ENCODE measurements at regions not wholly inside any gene's neighbourhood (a gene's known extent, or its start where the extent isn't known, plus 50 kb on each side); places are given as distances from the start of the nearest gene placed in this dataset.

DNA sequence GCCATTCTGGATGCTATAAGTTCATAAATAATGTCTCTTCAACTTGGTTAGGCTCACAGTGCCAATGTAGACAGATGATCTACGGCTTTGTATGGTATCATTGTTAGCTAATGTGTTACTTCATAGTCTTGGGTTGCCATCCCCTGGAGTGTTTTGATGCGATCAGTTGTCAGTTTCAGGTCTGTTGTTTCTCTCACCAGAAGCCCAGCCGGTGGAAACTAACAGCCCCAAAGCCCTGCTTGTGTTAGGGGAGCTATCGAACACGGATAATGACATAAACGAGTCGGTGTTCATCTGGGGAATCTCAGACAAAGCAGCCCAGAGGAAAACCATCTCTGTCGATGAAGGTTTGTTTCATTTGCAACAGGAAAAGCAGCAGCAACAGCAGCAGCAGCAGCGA, 107.4 kb upstream of the ANKFN1 start:
- in situ Hi-C loops (cut with MboI; ENCODE audit: low sequenced_read_pairs) = no loop called here
- H3K27me3 ChIP-seq (ENCODE audit: low read depth) = no peaks in the 10 kb centered on the region
- DNase-seq (ENCODE audit: low spot score in 2 of 2) = no peak
- no peak overlapping the region for H3K4me3 ChIP-seq
- no peaks in the 10 kb centered on the region for H3K36me3 ChIP-seq (replicated peaks)
- no peaks in the 10 kb centered on the region for H3K4me1 ChIP-seq
- H3K9me3 ChIP-seq = no peaks in the 10 kb centered on the region

- in situ Hi-C loops (cut with MboI; ENCODE audit: low sequenced_read_pairs) = no loop called here
- no peak for DNase-seq (ENCODE audit: low spot score in 2 of 2)
- H3K27me3 ChIP-seq (ENCODE audit: low read depth) = no peaks in the 10 kb centered on the region
Observed at GRCh38 chr17:56047331-56047730, 105.9 kb upstream of the ANKFN1 start.

GRCh38 chr17:56057869-56058268, 95.4 kb upstream of the ANKFN1 start:
- H3K36me3 ChIP-seq (replicated peaks) = no peaks in the 10 kb centered on the region
- in situ Hi-C loops (cut with MboI; ENCODE audit: low sequenced_read_pairs) = no loop called here
- no peaks in the 10 kb centered on the region for H3K9me3 ChIP-seq
- H3K4me3 ChIP-seq = no peak overlapping the region
- no peaks in the 10 kb centered on the region for H3K27me3 ChIP-seq (ENCODE audit: low read depth)
- H3K4me1 ChIP-seq = no peaks in the 10 kb centered on the region
- DNase-seq (ENCODE audit: low spot score in 2 of 2) = no peak

More at GRCh38 chr17:56047331-56047730, 105.9 kb upstream of the ANKFN1 start:
- H3K9me3 ChIP-seq = no peaks in the 10 kb centered on the region
- H3K4me1 ChIP-seq = no peaks in the 10 kb centered on the region
- no peaks in the 10 kb centered on the region for H3K36me3 ChIP-seq (replicated peaks)
- H3K4me3 ChIP-seq = no peak overlapping the region

GRCh38 chr17:56064506-56064905, 88.8 kb upstream of the ANKFN1 start:
- H3K4me3 ChIP-seq = no peak overlapping the region
- in situ Hi-C loops (cut with MboI; ENCODE audit: low sequenced_read_pairs) = no loop called here
- H3K9me3 ChIP-seq = no peaks in the 10 kb centered on the region
- DNase-seq (ENCODE audit: low spot score in 2 of 2) = no peak
- H3K36me3 ChIP-seq (replicated peaks) = no peaks in the 10 kb centered on the region
- no peaks in the 10 kb centered on the region for H3K27me3 ChIP-seq (ENCODE audit: low read depth)
- no peaks in the 10 kb centered on the region for H3K4me1 ChIP-seq

- DNase-seq (ENCODE audit: low spot score in 2 of 2) = no peak
- Histone ChIP-seq H3K4me3 (no peak overlapping the region), H3K36me3 (replicated peaks) (no peaks in the 10 kb centered on the region), H3K27me3 (ENCODE audit: low read depth) (no peaks in the 10 kb centered on the region), H3K9me3 (no peaks in the 10 kb centered on the region), H3K4me1 (no peaks in the 10 kb centered on the region)
- in situ Hi-C loops (cut with MboI; ENCODE audit: low sequenced_read_pairs) = no loop called here
Observed at GRCh38 chr17:56074361-56074890, 78.8 kb upstream of the ANKFN1 start.

- no peaks in the 10 kb centered on the region for H3K9me3 ChIP-seq
- in situ Hi-C loops (cut with MboI; ENCODE audit: low sequenced_read_pairs) = no loop called here
- no peaks in the 10 kb centered on the region for H3K4me1 ChIP-seq
- no peaks in the 10 kb centered on the region for H3K27me3 ChIP-seq (ENCODE audit: low read depth)
- no peak for DNase-seq (ENCODE audit: low spot score in 2 of 2)
- no peak overlapping the region for H3K4me3 ChIP-seq
- no peaks in the 10 kb centered on the region for H3K36me3 ChIP-seq (replicated peaks)
Observed at GRCh38 chr17:56076980-56077379, 76.3 kb upstream of the ANKFN1 start.

DNA sequence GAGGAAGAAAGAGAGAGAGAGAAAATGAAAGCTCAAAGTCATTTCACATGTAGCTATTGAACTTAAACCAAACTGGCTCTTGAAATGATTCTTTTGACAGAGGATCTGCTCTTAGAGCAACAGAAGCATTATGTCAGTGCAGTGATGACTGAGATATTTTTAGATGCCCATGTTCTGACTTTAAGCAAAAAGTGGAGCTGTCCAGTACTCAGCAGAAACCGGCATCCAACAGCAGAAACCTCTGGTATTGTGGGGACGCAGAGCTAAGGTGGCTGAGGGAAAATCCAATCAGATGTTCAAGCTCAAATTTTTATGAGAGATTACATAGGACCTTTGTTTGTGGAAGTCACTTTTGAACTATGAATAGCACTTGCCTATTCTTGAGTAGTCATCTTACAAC, 69.8 kb upstream of the ANKFN1 start:
- no peaks in the 10 kb centered on the region for H3K4me1 ChIP-seq
- H3K27me3 ChIP-seq (ENCODE audit: low read depth) = no peaks in the 10 kb centered on the region
- no peaks in the 10 kb centered on the region for H3K36me3 ChIP-seq (replicated peaks)
- in situ Hi-C loops (cut with MboI; ENCODE audit: low sequenced_read_pairs) = no loop called here
- no peaks in the 10 kb centered on the region for H3K9me3 ChIP-seq
- no peak overlapping the region for H3K4me3 ChIP-seq
- DNase-seq (ENCODE audit: low spot score in 2 of 2) = no peak

- no peak overlapping the region for H3K4me3 ChIP-seq
- in situ Hi-C loops (cut with MboI; ENCODE audit: low sequenced_read_pairs) = no loop called here
- no peaks in the 10 kb centered on the region for H3K9me3 ChIP-seq
- H3K36me3 ChIP-seq (replicated peaks) = no peaks in the 10 kb centered on the region
- no peak for DNase-seq (ENCODE audit: low spot score in 2 of 2)
- H3K27me3 ChIP-seq (ENCODE audit: low read depth) = no peaks in the 10 kb centered on the region
- H3K4me1 ChIP-seq = no peaks in the 10 kb centered on the region
Observed at GRCh38 chr17:56085576-56086267, 67.6 kb upstream of the ANKFN1 start.

GRCh38 chr17:56087199-56087598, 66.1 kb upstream of the ANKFN1 start:
- Histone ChIP-seq H3K9me3 (no peaks in the 10 kb centered on the region), H3K36me3 (replicated peaks) (no peaks in the 10 kb centered on the region), H3K4me3 (no peak overlapping the region), H3K27me3 (ENCODE audit: low read depth) (no peaks in the 10 kb centered on the region), H3K4me1 (no peaks in the 10 kb centered on the region; the same call in 1 of the 2 replicates)
- no peak for DNase-seq (ENCODE audit: low spot score in 2 of 2)
- in situ Hi-C loops (cut with MboI; ENCODE audit: low sequenced_read_pairs) = no loop called here

DNA sequence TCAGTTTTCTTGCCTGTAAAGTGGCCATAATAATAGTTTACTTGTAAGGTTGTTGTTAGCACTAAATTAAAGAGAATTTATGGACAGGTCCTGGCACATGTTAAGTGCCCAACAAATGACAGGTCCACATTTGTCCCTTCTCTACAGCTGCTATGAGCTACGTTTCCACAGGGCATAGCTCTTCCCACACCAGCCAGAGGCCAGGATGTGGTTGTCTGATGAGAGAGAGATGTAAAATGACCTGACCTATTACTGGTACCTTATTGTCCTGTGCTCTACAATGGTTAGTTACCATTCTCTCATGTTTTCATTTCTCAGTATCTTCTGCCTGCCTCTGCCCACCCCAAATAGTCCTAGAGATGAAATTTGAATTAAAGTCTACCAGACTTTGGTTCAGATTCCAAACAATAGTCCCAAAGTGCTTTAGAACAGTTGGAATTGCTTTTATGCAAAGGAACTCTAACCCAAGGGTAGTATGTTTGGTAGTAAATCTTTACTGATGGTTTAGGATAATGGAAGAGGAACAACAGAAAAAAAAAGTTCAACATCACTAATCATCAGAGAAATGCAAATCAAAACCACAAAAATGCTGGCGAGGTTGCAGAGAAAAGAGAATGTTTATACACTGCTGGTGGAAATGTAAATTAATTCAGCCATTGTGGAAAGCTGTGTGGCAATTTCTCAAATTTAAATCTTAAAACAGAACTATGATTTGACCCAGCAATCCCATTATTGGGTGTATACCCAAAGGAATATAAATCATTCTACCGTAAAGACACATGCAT, 57.1 kb upstream of the ANKFN1 start:
- H3K4me1 ChIP-seq = no peaks in the 10 kb centered on the region; the same call in 1 of the 2 replicates
- no peaks in the 10 kb centered on the region for H3K27me3 ChIP-seq (ENCODE audit: low read depth)
- no peak overlapping the region for H3K4me3 ChIP-seq
- no peak for DNase-seq (ENCODE audit: low spot score in 2 of 2)
- no peaks in the 10 kb centered on the region for H3K9me3 ChIP-seq
- H3K36me3 ChIP-seq (replicated peaks) = no peaks in the 10 kb centered on the region
- in situ Hi-C loops (cut with MboI; ENCODE audit: low sequenced_read_pairs) = no loop called here

- no peak overlapping the region for H3K4me3 ChIP-seq
- no peaks in the 10 kb centered on the region for H3K9me3 ChIP-seq
- DNase-seq (ENCODE audit: low spot score in 2 of 2) = no peak
- in situ Hi-C loops (cut with MboI; ENCODE audit: low sequenced_read_pairs) = no loop called here
- no peaks in the 10 kb centered on the region for H3K27me3 ChIP-seq (ENCODE audit: low read depth)
- H3K4me1 ChIP-seq = no peaks in the 10 kb centered on the region
- H3K36me3 ChIP-seq (replicated peaks) = no peaks in the 10 kb centered on the region
Observed at GRCh38 chr17:56098746-56099145, 54.5 kb upstream of the ANKFN1 start.

DNA sequence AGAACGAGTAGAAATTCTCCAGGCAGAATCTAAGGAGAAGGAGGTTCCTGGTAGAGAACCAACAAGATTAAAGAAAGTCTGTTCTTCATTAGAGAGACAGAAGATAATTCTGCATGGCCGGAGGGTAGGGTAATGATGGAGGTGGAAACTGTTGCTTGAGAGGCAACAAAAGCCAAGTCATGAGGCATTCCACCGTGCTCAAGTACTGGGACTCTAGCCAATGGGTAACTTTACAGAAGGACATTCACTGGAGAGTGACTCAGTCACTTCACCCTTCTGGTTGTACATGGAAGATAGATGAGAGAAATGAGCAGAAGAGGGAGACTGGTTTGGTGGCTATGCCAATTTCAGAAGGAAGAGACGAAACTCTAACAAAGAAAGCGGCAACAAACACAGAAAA, 53.6 kb upstream of the ANKFN1 start:
- no peaks in the 10 kb centered on the region for H3K36me3 ChIP-seq (replicated peaks)
- no peaks in the 10 kb centered on the region for H3K27me3 ChIP-seq (ENCODE audit: low read depth)
- in situ Hi-C loops (cut with MboI; ENCODE audit: low sequenced_read_pairs) = no loop called here
- DNase-seq (ENCODE audit: low spot score in 2 of 2) = no peak
- no peaks in the 10 kb centered on the region for H3K4me1 ChIP-seq
- H3K9me3 ChIP-seq = no peaks in the 10 kb centered on the region
- H3K4me3 ChIP-seq = no peak overlapping the region
